ENCODE measurements at regions not wholly inside any gene's neighbourhood (a gene's known extent, or its start where the extent isn't known, plus 50 kb on each side); places are given as distances from the start of the nearest gene placed in this dataset.
A peak's percentile ranks its signal among the peaks of the same experiment; 100 is the strongest.

GRCh38 chr12:46531804-46532203, 159.2 kb upstream of the SLC38A2 start:
- no peak for TF ChIP-seq CTCF (conservative IDR thresholded peaks at IDR 0.05)
- Mint-ChIP-seq H3K27me3 (ENCODE audit: insufficient read depth) (no peaks in the 10 kb centered on the region), H3K9me3 (peaks cover 4% of the 10 kb centered on the region), H3K27ac (no peak overlapping the region), H3K4me1 (no peaks in the 10 kb centered on the region), H3K36me3 (ENCODE audit: low read depth) (no peaks in the 10 kb centered on the region), H3K4me3 (no peak overlapping the region)
- DNase-seq = no peak
- no peak overlapping the region for H3K4me3 ChIP-seq (ENCODE audit: low read length)
- no peak overlapping the region for H3K9ac ChIP-seq (ENCODE audit: extremely low read depth, low read length, poor library complexity, severe bottlenecking)
- H3K9me3 ChIP-seq (ENCODE audit: control insufficient read depth, low read length) = peaks cover 10% of the 10 kb centered on the region
- no peaks in the 10 kb centered on the region for H3K4me1 ChIP-seq (ENCODE audit: control insufficient read depth, insufficient read depth, low read length)
- no peaks in the 10 kb centered on the region for H3K27me3 ChIP-seq (ENCODE audit: control insufficient read depth, insufficient read depth, low read length, poor library complexity, severe bottlenecking)
- H3K36me3 ChIP-seq (ENCODE audit: control insufficient read depth, insufficient read depth, low read length) = no peaks in the 10 kb centered on the region
- WGBS, 2 experiments (ENCODE audit: insufficient coverage in 1 of 2, insufficient read length in 1 of 2) = 74 to 93% methylated on average over 2 to 3 of the region's 3 CpGs
- no peak overlapping the region for H3K27ac ChIP-seq (ENCODE audit: low read depth, low read length)

GRCh38 chr12:46531059-46531785, 158.6 kb upstream of the SLC38A2 start:
- DNase-seq = peak; percentile 50
- Histone ChIP-seq H3K27ac (ENCODE audit: low read depth, low read length) (no peak overlapping the region), H3K9me3 (ENCODE audit: control insufficient read depth, low read length) (peaks cover 10% of the 10 kb centered on the region), H3K36me3 (ENCODE audit: control insufficient read depth, insufficient read depth, low read length) (no peaks in the 10 kb centered on the region), H3K4me1 (ENCODE audit: control insufficient read depth, insufficient read depth, low read length) (no peaks in the 10 kb centered on the region), H3K4me3 (ENCODE audit: low read length) (no peak overlapping the region), H3K27me3 (ENCODE audit: control insufficient read depth, insufficient read depth, low read length, poor library complexity, severe bottlenecking) (no peaks in the 10 kb centered on the region), H3K9ac (ENCODE audit: extremely low read depth, low read length, poor library complexity, severe bottlenecking) (no peak overlapping the region)
- H3K27ac Mint-ChIP-seq = no peak overlapping the region
- no peak for TF ChIP-seq CTCF (conservative IDR thresholded peaks at IDR 0.05)
- H3K4me1 Mint-ChIP-seq = no peaks in the 10 kb centered on the region
- no peaks in the 10 kb centered on the region for H3K27me3 Mint-ChIP-seq (ENCODE audit: insufficient read depth)
- 88 to 95% methylated on average over 6 of the region's 6 CpGs for WGBS, 2 experiments (ENCODE audit: insufficient coverage in 1 of 2, insufficient read length in 1 of 2)
- no peak overlapping the region for H3K4me3 Mint-ChIP-seq
- peaks cover 4% of the 10 kb centered on the region for H3K9me3 Mint-ChIP-seq
- H3K36me3 Mint-ChIP-seq (ENCODE audit: low read depth) = no peaks in the 10 kb centered on the region

GRCh38 chr12:46530373-46531056, 157.9 kb upstream of the SLC38A2 start:
- no peak for TF ChIP-seq CTCF (conservative IDR thresholded peaks at IDR 0.05)
- Mint-ChIP-seq H3K27me3 (ENCODE audit: insufficient read depth) (no peaks in the 10 kb centered on the region), H3K27ac (no peak overlapping the region)

More at GRCh38 chr12:46530373-46531056, 157.9 kb upstream of the SLC38A2 start:
- Histone ChIP-seq H3K27me3 (ENCODE audit: control insufficient read depth, insufficient read depth, low read length, poor library complexity, severe bottlenecking) (no peaks in the 10 kb centered on the region), H3K4me1 (ENCODE audit: control insufficient read depth, insufficient read depth, low read length) (no peaks in the 10 kb centered on the region), H3K9ac (ENCODE audit: extremely low read depth, low read length, poor library complexity, severe bottlenecking) (no peak overlapping the region), H3K4me3 (ENCODE audit: low read length) (no peak overlapping the region), H3K27ac (ENCODE audit: low read depth, low read length) (no peak overlapping the region), H3K36me3 (ENCODE audit: control insufficient read depth, insufficient read depth, low read length) (no peaks in the 10 kb centered on the region), H3K9me3 (ENCODE audit: control insufficient read depth, low read length) (peaks cover 10% of the 10 kb centered on the region)
- DNase-seq = no peak
- Mint-ChIP-seq H3K4me1 (no peaks in the 10 kb centered on the region), H3K9me3 (peaks cover 4% of the 10 kb centered on the region), H3K36me3 (ENCODE audit: low read depth) (no peaks in the 10 kb centered on the region), H3K4me3 (no peak overlapping the region)
- 94 to 96% methylated on average over 6 to 14 of the region's 14 CpGs for WGBS, 2 experiments (ENCODE audit: insufficient coverage in 1 of 2, insufficient read length in 1 of 2)
